Natural killer cell (primary cell): ENCODE measurements at regions not wholly inside any gene's neighbourhood (a gene's known extent, or its start where the extent isn't known, plus 50 kb on each side); places are given as distances from the start of the nearest gene placed in this dataset.

Source experiments
- ATAC-seq, 3 donors: fragments of 150-1000 bp in 2 of 3; fragments of 200-7000 bp in 1 of 3; cut with Tn5 transposase; 1 replicate in 1 of 3; 2 replicates in 2 of 3; pipeline ENCODE4 v1.10.0; 2021; ENCODE audit warnings: mild to moderate bottlenecking in 2 of 3, moderate library complexity in 2 of 3
- DNase-seq, 2 donors: peaks; one replicate each; pipeline versions ENCODE4 v3.0.0 to v3.0.0-alpha.2; 2013 to 2021; ENCODE audit warnings: mixed read lengths in 1 of 2
- H3K27ac ChIP-seq: one replicate; pipeline ENCODE4 v1.5.1; 2013; ENCODE audit warnings: mild to moderate bottlenecking, low read length
- H3K27me3 ChIP-seq: one replicate; pipeline ENCODE4 v1.6.1; 2013; ENCODE audit warnings: low read length; ENCODE audit not compliant: control insufficient read depth, insufficient read depth
- H3K36me3 ChIP-seq: one replicate; pipeline ENCODE4 v1.6.1; 2013; ENCODE audit warnings: low read length; ENCODE audit not compliant: control insufficient read depth, insufficient read depth
- H3K4me1 ChIP-seq: one replicate; pipeline ENCODE4 v1.6.1; 2013; ENCODE audit warnings: low read length; ENCODE audit not compliant: control insufficient read depth, insufficient read depth
- H3K4me3 ChIP-seq: one replicate; pipeline ENCODE4 v1.5.1; 2013; ENCODE audit warnings: low read length
- H3K9me3 ChIP-seq: one replicate; pipeline ENCODE4 v1.6.1; 2013; ENCODE audit warnings: low read length; ENCODE audit not compliant: control insufficient read depth, insufficient read depth
- H3K27ac Mint-ChIP-seq, 2 donors: one replicate each; pipeline ENCODE4 v1.8.0; 2022; ENCODE audit warnings: mild to moderate bottlenecking in 2 of 2, mixed read lengths in 2 of 2, moderate library complexity in 1 of 2
- H3K27me3 Mint-ChIP-seq, 2 donors: one replicate each; pipeline ENCODE4 v1.8.0; 2022; ENCODE audit warnings: low read depth in 2 of 2, mixed read lengths in 2 of 2
- H3K36me3 Mint-ChIP-seq: one replicate; pipeline ENCODE4 v1.8.0; 2022; ENCODE audit warnings: mixed read lengths
- H3K4me1 Mint-ChIP-seq, 2 donors: one replicate each; pipeline ENCODE4 v1.8.0; 2022; ENCODE audit warnings: mixed read lengths in 2 of 2
- H3K4me3 Mint-ChIP-seq: one replicate; pipeline ENCODE4 v1.8.0; 2022; ENCODE audit warnings: mild to moderate bottlenecking, moderate library complexity, mixed read lengths
- H3K9me3 Mint-ChIP-seq, 2 donors: one replicate each; pipeline ENCODE4 v1.8.0; 2022; ENCODE audit warnings: mixed read lengths in 2 of 2
- WGBS: methylation state at CpG from one replicate; pipeline ENCODE4 v1.1.7; 2013; ENCODE audit warnings: missing lambda C conversion rate; ENCODE audit not compliant: insufficient coverage; 5-methylcytosine and 5-hydroxymethylcytosine counted together
- intact Hi-C: fragments of 100-400 bp; cut with micrococcal nuclease; formaldehyde crosslinking; loops from one replicate; pipeline ENCODE4 v1.14.2; 2022
- TF ChIP-seq, protein P1 (sequence below): fragments of 200-600 bp; IDR thresholded peaks from one replicate; pipeline ENCODE4 v1.8.0; 2022; ENCODE audit warnings: antibody characterized with exemption

DNA sequence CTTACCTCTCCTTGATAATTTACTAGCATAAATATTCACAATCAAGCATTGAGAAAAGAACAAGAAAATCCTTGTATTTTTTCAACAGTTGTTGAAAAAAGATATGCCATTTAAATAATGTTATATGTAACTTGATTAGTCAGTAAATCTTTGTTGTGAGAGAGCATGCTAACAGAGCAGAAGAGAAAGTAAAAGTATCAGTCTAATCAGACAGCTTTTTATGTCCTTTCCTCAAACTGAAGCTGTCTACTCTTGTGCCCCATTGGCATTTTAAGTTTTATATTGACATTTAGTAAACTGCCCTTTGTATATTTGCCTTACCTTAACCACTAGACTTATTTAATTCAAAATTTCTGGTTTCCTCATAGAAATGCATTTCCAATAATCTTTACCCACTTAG lies 668.7 kb downstream of the OTOL1 start:
- H3K4me3 Mint-ChIP-seq, result no peak overlapping the region
- intact Hi-C loops, result no loop called here

DNA sequence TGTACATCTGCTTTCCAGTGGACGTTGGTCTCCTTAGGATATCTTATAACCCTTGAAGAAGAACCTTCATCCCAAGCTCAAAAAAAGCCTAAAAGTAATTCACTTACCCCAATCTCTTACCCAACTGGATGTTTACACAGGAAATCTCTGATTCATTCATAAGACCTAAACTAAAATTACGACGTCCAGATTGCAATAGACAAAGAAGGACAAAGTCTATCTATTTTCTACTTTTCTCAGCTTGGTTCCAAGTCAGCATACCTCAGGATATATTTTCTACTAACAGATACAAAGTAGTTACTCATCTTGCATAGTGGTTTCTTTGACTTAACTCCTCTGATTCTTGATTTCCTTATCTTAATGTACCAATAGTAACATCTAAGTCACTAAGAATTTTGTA lies 669.9 kb downstream of the OTOL1 start:
- DNase-seq, result no peak
- no peak overlapping the region for H3K27ac ChIP-seq
- TF ChIP-seq, protein P1, sequence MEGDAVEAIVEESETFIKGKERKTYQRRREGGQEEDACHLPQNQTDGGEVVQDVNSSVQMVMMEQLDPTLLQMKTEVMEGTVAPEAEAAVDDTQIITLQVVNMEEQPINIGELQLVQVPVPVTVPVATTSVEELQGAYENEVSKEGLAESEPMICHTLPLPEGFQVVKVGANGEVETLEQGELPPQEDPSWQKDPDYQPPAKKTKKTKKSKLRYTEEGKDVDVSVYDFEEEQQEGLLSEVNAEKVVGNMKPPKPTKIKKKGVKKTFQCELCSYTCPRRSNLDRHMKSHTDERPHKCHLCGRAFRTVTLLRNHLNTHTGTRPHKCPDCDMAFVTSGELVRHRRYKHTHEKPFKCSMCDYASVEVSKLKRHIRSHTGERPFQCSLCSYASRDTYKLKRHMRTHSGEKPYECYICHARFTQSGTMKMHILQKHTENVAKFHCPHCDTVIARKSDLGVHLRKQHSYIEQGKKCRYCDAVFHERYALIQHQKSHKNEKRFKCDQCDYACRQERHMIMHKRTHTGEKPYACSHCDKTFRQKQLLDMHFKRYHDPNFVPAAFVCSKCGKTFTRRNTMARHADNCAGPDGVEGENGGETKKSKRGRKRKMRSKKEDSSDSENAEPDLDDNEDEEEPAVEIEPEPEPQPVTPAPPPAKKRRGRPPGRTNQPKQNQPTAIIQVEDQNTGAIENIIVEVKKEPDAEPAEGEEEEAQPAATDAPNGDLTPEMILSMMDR, result no peak
- Mint-ChIP-seq H3K4me1 (peaks cover 0 to 5% of the 10 kb centered on the region in 2 donors), H3K36me3 (no peaks in the 10 kb centered on the region), H3K27me3 (no peaks in the 10 kb centered on the region), H3K4me3 (no peak overlapping the region), H3K27ac (no peak overlapping the region), H3K9me3 (peaks cover 4 to 6% of the 10 kb centered on the region in 2 donors)
- WGBS, result 79% methylated on average over 3 of the region's 3 CpGs
- no peaks in the 10 kb centered on the region for H3K4me1 ChIP-seq
- H3K27me3 ChIP-seq, result no peaks in the 10 kb centered on the region
- intact Hi-C loops, result no loop called here
- H3K4me3 ChIP-seq, result no peak overlapping the region
- no peaks in the 10 kb centered on the region for H3K36me3 ChIP-seq
- ATAC-seq, result no peak
- no peaks in the 10 kb centered on the region for H3K9me3 ChIP-seq

More for the DNA sequence above, 668.7 kb downstream of the OTOL1 start:
- Histone ChIP-seq H3K4me1 (no peaks in the 10 kb centered on the region), H3K9me3 (no peaks in the 10 kb centered on the region), H3K27ac (no peak overlapping the region), H3K36me3 (no peaks in the 10 kb centered on the region), H3K27me3 (no peaks in the 10 kb centered on the region), H3K4me3 (no peak overlapping the region)
- H3K9me3 Mint-ChIP-seq, result peaks cover 2 to 3% of the 10 kb centered on the region in 2 donors
- TF ChIP-seq, protein P1, result no peak
- H3K36me3 Mint-ChIP-seq, result no peaks in the 10 kb centered on the region
- ATAC-seq (no peak), DNase-seq (no peak)
- H3K4me1 Mint-ChIP-seq, result peaks cover 0 to 5% of the 10 kb centered on the region in 2 donors
- H3K27ac Mint-ChIP-seq, result no peak overlapping the region
- H3K27me3 Mint-ChIP-seq, result no peaks in the 10 kb centered on the region

DNA sequence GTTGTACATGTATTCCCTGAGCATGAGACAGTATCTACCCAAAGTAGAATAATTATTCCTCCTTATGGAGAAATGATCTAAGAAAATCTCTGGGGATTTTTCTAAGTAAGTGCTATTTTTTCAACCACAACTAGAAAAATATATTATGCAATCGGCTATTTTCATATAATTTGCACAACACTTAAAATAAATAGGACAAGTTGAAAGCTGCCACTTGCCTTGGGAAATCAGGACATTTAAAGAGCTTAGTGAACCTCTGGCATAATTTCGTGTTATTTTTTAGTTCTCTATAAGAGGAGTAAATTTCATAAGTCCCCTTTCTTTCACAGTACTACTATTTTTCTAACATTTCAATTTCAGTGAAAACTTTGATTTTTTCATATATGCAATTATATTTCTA lies 672.1 kb downstream of the OTOL1 start:
- Histone ChIP-seq H3K4me3 (no peak overlapping the region), H3K4me1 (no peaks in the 10 kb centered on the region), H3K27ac (no peak overlapping the region), H3K36me3 (no peaks in the 10 kb centered on the region), H3K27me3 (no peaks in the 10 kb centered on the region), H3K9me3 (no peaks in the 10 kb centered on the region)
- peaks cover 8 to 10% of the 10 kb centered on the region in 2 donors for H3K9me3 Mint-ChIP-seq
- TF ChIP-seq, protein P1, result no peak
- WGBS, result 100% methylated on average over 1 of the region's 2 CpGs
- peaks cover 5% of the 10 kb centered on the region for H3K36me3 Mint-ChIP-seq
- H3K27ac Mint-ChIP-seq, result no peak overlapping the region
- intact Hi-C loops, result no loop called here
- H3K4me3 Mint-ChIP-seq, result no peak overlapping the region
- DNase-seq (no peak), ATAC-seq (no peak)
- H3K27me3 Mint-ChIP-seq, result no peaks in the 10 kb centered on the region
- H3K4me1 Mint-ChIP-seq, result peaks cover 0 to 5% of the 10 kb centered on the region in 2 donors

DNA sequence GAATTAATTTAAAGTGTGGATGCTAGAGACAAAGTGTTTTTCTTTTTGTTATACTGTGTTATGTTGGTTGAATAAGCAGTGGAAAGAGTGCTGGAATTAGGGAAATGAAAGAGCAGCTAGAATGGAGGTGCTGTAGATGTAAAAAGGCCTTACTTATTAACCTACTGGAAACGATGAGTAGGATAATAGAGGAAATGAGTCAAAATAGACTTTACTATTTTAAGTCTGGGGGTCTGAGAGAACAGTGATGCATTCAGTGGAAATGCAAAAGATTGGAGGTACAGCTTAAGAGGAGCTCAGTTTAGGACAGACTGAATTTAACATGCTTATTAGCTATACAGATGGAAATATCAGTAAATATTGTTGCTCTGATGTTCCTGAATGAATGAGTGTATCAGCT lies 674.0 kb downstream of the OTOL1 start:
- Mint-ChIP-seq H3K9me3 (peaks cover 8 to 12% of the 10 kb centered on the region in 2 donors), H3K4me1 (peaks cover 0 to 4% of the 10 kb centered on the region in 2 donors), H3K27me3 (no peaks in the 10 kb centered on the region), H3K4me3 (no peak overlapping the region), H3K36me3 (peaks cover 5% of the 10 kb centered on the region), H3K27ac (no peak overlapping the region)
- Histone ChIP-seq H3K27me3 (no peaks in the 10 kb centered on the region), H3K9me3 (no peaks in the 10 kb centered on the region), H3K4me3 (no peak overlapping the region), H3K27ac (no peak overlapping the region), H3K36me3 (no peaks in the 10 kb centered on the region), H3K4me1 (no peaks in the 10 kb centered on the region)
- intact Hi-C loops, result no loop called here
- TF ChIP-seq, protein P1, result no peak
- ATAC-seq (no peak), DNase-seq (no peak)
- 44% methylated on average over 1 of the region's 1 CpG for WGBS
